ENCODE measurements at regions not wholly inside any gene's neighbourhood (a gene's known extent, or its start where the extent isn't known, plus 50 kb on each side); places are given as distances from the start of the nearest gene placed in this dataset.
"Not testable (repeated sequence)": the region's sequence is repeated elsewhere in the genome, so short reads cannot be mapped to it uniquely, and the experiment has no call there.

GRCh38 chr2:87574193-87575119 lies 173.4 kb upstream of the PLGLB2 start:
- DNase-seq (ENCODE audit: low spot score): not testable (repeated sequence)

- DNase-seq (ENCODE audit: low spot score): not testable (repeated sequence)
Measured at GRCh38 chr2:87575138-87575537, 172.7 kb upstream of the PLGLB2 start.

GRCh38 chr2:87577358-87577757 lies 170.5 kb upstream of the PLGLB2 start:
- not testable (repeated sequence) for DNase-seq (ENCODE audit: low spot score)

GRCh38 chr2:87582152-87582551 lies 165.7 kb upstream of the PLGLB2 start:
- not testable (repeated sequence) for DNase-seq (ENCODE audit: low spot score)

- not testable (repeated sequence) for DNase-seq (ENCODE audit: low spot score)
Measured at GRCh38 chr2:87582579-87582978, 165.3 kb upstream of the PLGLB2 start.

GRCh38 chr2:87583370-87583769 lies 164.5 kb upstream of the PLGLB2 start:
- DNase-seq (ENCODE audit: low spot score): not testable (repeated sequence)

- DNase-seq (ENCODE audit: low spot score): not testable (repeated sequence)
Measured at GRCh38 chr2:87583803-87584202, 164.1 kb upstream of the PLGLB2 start.

- not testable (repeated sequence) for DNase-seq (ENCODE audit: low spot score)
Measured at GRCh38 chr2:87584268-87584906, 163.5 kb upstream of the PLGLB2 start.

GRCh38 chr2:87587934-87588333 lies 160.0 kb upstream of the PLGLB2 start:
- DNase-seq (ENCODE audit: low spot score): not testable (repeated sequence)

GRCh38 chr2:87592974-87593373 lies 154.9 kb upstream of the PLGLB2 start:
- DNase-seq (ENCODE audit: low spot score): not testable (repeated sequence)

- not testable (repeated sequence) for DNase-seq (ENCODE audit: low spot score)
Measured at GRCh38 chr2:87593784-87594610, 153.9 kb upstream of the PLGLB2 start.

GRCh38 chr2:87594611-87594992 lies 153.3 kb upstream of the PLGLB2 start:
- not testable (repeated sequence) for DNase-seq (ENCODE audit: low spot score)

GRCh38 chr2:87595017-87595416 lies 152.9 kb upstream of the PLGLB2 start:
- not testable (repeated sequence) for DNase-seq (ENCODE audit: low spot score)

GRCh38 chr2:87600961-87601360 lies 146.9 kb upstream of the PLGLB2 start:
- DNase-seq (ENCODE audit: low spot score): not testable (repeated sequence)

- not testable (repeated sequence) for DNase-seq (ENCODE audit: low spot score)
Measured at GRCh38 chr2:87602118-87602517, 145.8 kb upstream of the PLGLB2 start.

GRCh38 chr2:87602728-87603127 lies 145.2 kb upstream of the PLGLB2 start:
- DNase-seq (ENCODE audit: low spot score): not testable (repeated sequence)

- not testable (repeated sequence) for DNase-seq (ENCODE audit: low spot score)
Measured at GRCh38 chr2:87603418-87604278, 144.2 kb upstream of the PLGLB2 start.

GRCh38 chr2:87604279-87604818 lies 143.5 kb upstream of the PLGLB2 start:
- not testable (repeated sequence) for DNase-seq (ENCODE audit: low spot score)

GRCh38 chr2:87604980-87605379 lies 142.9 kb upstream of the PLGLB2 start:
- not testable (repeated sequence) for DNase-seq (ENCODE audit: low spot score)

- not testable (repeated sequence) for DNase-seq (ENCODE audit: low spot score)
Measured at GRCh38 chr2:87608377-87609166, 139.3 kb upstream of the PLGLB2 start.

Data from germinal center (tissue), 1 donor.